NCI-H446 treated with DMSO at 0.1 percent for 48 hours (cell line): ENCODE measurements at regions not wholly inside any gene's neighbourhood (a gene's known extent, or its start where the extent isn't known, plus 50 kb on each side); places are given as distances from the start of the nearest gene placed in this dataset.

Source experiments
- DNase-seq: peaks from one replicate; lab custom pipeline; 2025; lab: John Stamatoyannopoulos, UW

DNA sequence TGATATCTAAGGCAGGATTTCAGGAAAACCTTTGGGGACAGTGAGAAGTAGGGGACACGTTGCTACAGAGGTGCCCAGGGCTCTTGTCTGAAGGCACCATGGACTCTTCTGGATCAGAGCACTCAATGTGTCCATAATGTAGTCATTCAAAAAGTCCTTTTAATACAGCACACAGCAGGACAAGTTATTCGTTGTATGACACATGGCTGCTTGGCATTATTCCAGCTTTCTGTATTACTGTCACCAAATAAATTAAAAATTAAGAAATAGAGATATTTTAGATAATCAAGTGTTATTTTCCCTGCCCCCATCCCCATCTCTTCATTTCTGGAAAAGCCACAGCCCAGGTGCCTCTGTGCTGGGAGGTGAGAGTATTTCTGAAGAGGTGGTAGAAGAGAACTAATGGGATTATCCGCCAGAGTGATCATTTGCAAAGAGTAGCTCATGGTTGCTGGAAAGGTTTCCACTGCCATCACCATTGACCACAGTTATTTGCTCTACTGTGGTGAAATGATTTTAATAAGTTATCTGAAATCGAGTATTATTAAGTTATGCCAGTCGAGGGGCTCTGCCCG, 83.0 kb downstream of the CXCL12 start:
- DNase-seq, result peak; percentile 34

DNA sequence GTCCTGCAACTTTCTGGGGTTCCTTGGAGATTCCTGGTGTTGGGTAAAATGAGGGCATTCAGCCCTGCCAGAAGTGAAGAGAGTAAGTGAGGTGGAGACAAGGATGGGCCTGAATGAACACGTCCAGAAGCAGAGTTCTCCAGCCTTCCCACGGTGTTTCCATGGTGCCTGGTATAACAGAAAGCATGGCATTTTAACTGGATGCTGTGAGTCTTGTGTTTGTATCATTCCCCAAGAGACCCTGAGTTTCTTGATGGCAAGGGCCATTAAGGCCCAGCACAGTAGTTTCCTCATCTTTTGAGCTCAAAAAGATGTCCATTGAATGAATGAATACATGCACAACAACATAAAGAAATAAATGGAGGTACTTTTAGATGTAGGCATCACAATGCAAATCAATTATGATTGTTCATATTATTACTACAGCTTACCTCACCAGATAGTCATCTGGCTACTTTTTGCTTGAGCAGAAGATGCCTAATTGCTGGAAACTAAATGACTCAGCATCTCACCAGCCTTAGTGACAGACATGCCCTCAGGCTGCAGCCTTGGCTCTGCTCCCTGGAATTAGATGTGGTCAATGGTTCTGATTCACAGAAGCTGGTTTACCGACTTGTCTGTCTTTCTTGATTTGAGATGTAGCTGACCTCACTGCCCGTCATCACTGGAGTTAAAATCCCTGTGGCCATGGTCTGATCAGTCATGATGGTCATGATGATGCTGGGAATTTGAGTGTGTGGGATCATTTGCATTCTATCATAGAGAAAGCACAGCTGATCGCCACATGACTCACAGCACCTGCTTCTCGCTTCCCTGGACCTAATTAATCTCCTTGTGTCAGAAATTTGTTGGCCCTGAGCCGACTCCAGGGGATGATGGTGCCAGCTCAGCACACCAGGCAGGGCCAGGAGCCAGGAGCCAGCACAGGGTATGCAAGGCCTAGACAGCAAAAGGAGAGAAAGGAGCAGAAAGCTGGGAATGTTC, 83.9 kb downstream of the CXCL12 start:
- DNase-seq, result peak; percentile 89

DNA sequence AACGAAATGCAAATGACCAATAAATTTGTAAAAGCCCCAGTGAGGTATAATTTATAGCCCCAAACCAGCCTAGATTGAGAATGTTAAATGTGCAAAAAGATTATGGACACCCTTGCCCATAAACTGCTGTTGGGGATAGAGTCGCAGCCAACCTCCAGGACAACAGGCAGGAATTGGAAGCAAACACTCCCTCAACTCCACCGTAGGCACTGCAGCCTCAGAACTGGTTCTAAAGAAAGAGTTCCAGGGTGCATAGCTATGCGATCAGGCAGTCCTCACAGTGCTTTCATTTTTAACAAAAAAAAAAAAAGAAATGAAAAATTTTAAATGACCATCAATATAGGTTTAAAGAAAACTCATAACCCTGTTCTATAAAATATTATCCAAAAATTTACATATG, 86.2 kb downstream of the CXCL12 start:
- no peak for DNase-seq

DNA sequence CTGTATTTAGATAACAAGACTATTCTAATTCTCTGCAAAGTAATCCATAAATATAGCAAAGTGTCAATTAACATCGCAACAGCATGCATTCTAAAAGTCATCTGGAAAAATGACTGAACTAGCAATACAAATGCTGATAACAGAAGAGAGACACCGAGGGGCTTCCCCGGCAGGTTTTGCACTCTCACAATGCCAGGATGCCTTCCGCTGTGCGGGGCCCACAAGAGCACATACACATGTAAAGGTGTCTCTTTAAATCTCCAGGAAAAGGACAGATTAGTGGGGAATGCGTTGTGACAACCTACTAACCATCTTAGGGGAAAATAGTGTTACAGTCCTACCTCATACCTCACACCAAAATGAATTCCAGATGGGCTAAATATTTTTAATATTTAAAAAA, 86.9 kb downstream of the CXCL12 start:
- no peak for DNase-seq

DNA sequence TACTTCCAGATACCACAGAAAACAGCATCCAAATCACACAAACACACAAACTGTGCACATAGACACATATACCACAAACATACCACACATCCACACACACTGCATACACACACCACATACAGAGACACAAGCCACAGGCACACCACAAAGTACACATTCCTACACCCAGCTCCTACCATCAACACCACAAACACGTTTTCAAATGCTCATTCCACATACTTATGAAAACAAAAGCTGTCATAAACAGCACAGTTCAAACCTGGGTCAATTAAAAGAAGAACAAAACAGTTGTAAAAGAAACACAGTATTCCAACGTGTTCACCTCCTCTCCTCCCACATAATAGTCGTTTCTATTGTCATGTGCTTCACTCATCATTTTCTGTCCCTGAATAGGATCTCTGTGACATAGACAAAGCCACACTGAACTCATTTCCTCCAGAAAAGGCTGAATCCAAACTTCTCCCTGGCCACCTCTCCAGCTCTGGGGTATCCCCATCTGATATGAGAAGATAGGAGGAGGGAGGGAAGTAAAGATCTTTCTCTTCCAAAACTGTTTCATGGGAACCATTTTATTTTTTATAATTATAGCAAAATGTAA, 89.2 kb downstream of the CXCL12 start:
- DNase-seq, result no peak

DNA sequence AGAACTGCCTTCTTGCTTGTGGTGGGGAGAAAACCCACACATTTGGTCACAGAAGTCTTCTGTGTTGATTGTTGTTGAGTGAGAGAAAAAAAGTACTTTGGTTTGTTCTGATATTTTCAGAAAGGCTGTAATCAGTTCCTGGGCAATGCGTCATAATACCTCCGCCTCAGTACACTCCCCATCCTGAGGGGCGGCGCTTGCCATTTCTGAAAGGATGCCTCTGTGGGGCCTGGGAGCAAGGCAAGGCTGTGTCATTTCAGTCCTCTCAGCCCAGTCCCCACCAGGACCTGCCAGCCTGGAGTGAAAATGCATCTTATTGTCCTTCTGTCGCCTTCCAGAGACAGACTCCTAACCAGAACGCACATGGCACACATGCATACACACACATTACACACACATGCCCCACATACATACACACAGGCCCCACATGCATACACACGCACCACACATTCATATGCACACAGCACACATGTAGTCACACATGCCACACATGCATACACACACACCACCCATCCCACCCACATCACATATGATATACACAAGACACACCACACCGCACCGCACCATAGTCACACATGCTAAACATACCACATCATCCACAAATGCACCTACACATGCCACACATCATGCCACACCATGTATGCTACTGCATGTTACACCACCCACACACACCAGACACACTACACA, 90.0 kb downstream of the CXCL12 start:
- no peak for DNase-seq

DNA sequence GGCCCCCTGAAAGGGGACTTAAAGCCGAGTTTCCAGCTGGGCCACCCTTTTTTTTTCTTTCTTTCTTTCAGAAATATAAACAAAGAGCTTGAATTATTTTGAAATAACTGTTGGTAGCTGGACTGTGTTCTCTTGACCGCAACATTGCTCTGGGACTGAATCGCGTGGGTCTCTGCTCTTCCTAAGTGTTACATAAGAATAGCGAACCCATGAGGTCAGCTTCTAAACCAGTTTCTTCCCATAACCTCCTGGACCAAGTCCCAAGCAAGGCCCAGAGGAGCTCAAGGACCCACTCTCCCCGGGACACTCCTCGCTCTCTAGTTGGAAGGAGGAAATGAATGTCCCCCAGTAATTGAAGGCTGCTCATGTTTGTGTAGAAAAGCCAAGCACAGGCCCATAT, 91.1 kb downstream of the CXCL12 start:
- DNase-seq, result no peak

DNA sequence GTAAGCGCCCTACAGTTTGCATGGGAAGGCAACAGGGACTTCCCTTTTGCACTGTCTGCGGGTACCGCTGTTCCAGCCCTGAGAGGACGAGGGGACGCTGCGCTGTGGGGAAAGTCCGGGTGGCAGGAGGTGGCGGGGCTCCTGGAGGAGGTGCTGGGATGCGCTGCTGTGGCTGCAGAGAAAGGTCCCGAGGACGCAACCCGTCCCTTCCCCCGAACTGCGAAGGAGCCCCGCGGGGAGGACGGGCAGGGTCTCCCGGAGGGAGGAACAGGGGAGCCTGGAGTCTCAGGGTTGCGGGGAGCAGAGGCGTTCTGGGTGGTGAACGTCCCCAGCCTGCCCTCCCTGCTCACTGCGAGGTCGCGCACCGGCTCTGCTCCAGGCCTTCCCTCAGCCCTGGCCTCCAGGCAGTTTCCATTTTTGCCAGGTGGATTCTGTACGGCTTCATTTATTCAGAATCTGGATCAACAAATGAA, 91.6 kb downstream of the CXCL12 start:
- DNase-seq, result no peak

DNA sequence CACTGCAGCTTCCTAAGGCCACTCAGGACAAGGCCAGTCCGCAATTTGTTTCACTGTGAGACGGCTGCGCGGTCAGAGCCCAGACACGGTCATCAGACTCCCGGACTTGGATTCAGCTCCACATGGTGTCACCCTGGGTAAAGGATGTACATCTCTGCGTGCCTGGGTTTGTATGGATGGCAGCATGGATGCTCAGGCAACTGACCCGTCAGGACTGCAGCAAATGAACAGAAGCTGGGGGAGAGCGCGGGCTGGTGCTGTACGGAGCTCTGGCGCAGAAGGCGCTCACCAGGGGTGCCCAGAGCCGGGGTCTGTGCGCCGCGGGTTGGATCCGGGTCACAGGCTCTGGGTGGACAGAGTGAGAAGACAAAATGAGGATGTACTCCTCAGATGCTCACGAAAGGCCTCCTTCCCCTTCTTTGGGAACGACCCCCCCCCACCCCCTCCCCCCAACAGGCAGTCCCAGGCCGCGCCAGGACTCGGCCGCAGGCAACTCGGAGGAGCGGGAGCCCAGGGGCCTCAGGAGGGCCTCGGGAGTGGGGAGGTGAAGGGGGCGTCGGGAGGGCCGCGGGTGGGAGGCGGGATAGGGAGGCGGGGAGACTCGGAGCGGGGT, 92.4 kb downstream of the CXCL12 start:
- no peak for DNase-seq

DNA sequence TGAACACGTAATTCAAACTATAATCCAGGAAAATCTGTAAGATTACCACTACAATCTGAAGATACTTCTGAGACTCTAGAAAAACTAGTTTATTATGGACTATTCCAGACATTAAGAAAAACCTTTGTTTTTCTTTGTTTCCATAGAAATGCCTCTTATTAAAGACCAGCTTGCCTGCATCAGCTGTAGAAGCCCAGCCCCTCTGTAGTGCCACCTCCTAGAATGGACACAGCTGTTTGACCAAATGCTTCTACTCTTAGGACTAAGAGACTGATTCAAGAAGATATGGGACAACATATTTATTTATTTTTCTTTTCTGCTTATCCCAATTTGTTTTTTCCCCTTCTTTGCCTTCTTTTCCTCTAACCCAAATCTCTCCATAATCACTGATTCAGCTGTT, 93.8 kb downstream of the CXCL12 start:
- DNase-seq, result no peak

DNA sequence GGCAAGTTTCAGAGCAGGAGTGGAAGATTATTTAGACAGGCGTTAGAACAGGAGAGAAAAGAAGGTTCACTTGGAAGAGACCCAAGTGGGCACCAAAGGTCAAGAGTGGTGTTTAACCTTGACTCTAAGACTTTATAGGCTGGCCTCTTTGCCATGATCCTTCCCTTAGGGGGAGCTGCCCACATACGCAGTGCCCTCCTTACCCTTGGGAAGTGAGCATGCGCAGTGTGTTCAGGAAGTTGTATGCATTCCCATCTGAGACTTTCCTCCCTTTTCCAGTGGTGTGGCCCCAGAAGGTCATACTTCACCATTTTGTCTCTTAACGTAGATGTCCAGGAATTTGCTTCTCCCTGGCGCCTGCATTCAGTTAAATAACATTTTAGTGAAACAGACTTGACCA, 95.8 kb downstream of the CXCL12 start:
- no peak for DNase-seq

DNA sequence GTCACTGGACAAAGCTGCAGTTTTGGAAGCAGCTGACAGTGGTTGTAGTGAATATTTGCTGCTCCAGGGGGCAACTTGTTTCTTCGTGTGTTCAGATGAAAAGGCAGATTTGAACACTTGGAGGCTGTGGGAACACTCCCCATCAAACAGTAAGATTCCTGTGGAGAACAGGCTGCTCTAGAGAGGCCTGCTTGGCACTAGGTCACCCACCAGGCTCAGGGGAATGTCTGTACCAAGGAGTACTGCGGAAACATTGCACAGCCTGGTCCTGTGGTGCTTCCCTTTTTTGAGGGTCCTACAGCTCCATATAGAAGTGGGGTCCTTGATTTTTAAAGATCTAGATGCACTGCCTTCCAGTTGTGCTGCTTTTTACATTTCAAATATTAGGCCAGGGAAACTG, 97.5 kb downstream of the CXCL12 start:
- no peak for DNase-seq

DNA sequence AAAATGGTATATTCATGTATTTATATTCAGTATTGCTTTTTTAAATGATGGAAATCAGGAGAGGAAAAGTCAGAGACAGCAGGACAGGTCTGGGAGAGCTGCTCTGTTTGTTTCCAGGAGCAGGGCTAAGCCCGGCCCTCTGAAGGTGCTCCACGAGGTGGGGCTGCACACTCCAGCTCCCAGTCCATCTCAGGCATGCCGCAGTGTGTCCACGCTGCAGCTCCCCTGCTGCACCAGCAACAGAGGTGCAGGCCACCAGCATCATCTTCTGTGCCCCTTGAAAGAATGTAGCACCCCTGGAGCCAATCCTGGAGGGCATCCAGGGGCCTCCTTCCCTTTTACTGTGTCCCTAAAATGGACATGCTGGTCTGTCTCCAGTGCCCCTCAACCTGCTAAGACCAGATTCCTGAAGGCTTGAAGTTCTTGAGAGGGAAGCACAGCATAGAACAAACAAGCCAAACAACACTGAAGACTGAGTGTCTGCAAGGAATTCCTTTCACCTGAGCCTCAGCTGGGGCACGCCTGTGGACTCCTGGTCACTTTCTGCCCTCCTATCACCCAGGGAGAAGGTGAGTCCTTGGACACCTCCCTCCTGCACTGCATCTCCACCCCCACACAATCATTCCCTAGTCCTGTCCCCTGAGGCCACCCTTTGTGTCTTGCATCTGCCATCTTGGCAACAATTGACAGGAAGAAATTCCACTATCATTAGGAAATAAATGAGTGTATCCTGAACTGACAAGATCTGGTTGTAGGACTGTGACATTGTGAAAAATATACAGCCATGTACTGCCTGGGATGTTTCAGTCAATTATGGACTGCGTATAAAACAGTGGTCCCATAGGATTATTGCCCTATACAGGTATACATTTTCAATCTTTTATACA, 100.5 kb downstream of the CXCL12 start:
- DNase-seq, result no peak

DNA sequence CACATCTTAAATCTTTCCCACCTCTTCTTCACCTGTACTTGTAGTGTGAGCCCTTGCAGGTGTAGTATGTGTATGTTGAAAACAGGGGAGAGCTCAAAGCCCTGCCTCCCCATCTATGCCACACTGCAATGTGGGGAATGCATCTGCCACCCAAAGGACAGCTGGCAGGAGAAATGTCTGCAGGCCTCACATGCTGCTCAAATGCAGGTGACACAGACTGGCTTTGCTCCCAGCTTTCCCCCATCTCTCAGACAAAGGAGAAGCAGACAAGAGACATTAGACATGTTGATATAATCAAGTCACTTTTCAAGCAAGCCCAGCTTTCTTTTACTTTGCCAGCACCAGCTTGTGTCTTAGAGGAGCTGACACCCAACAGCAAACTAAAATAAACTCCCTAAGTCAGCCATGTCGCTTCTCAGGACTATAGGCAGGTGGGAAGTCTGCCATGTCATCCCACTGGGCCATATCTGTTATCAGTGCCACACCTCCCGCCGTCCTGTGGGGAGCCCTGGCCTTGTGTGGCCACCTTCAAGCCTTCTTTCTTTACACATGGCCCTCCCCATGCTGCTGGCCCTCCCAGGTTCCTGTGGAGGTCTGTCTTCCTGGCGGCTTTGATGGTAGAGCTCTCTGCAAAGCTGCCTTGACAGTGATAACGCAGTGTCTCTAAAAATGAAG, 102.1 kb downstream of the CXCL12 start:
- DNase-seq, result no peak

DNA sequence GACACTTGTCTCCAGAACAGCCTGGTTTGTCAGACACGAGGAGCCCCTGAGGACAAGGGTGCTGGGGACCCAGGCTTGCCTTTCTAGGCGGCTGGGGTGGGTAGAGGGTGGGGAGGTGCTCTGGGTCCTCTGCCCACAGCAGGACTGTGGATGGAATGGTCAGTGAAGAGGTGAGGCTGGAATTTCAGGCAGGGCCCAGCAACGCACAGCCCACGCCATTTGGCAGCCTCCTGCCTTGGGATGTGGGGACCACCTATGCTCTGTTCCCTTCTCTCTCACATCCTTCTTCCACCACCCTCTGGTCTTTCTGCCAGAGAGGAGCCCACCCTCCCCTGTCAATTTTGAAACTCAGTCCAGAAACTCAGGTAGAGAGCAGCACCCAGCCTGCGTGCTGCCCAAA, 103.2 kb downstream of the CXCL12 start:
- DNase-seq, result no peak

DNA sequence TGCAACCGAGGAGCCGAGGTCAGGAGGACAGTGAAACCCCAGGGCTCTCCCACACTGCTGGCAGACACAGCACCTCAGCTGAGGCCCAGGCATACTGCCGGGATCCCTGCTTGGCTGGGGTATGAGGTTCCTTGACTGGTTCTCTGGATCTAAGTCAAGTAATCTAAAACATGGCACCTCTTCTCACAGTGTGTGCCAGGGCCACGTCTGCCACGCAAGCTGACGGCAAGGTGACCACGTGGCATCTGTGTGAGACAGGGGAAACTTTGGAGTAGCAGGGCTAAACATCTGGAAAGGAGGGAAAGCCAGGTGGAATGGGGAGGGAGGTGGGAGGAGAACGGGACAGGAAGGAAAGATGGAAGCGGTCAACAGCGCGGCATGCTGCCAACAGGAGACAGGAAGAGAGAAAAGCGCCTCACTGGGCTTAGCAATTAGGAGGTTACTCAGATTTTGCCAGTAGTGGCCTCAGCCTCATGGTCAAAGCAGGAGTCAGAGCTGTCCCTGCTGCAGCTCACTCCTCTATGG, 103.7 kb downstream of the CXCL12 start:
- DNase-seq, result peak; percentile 19

DNA sequence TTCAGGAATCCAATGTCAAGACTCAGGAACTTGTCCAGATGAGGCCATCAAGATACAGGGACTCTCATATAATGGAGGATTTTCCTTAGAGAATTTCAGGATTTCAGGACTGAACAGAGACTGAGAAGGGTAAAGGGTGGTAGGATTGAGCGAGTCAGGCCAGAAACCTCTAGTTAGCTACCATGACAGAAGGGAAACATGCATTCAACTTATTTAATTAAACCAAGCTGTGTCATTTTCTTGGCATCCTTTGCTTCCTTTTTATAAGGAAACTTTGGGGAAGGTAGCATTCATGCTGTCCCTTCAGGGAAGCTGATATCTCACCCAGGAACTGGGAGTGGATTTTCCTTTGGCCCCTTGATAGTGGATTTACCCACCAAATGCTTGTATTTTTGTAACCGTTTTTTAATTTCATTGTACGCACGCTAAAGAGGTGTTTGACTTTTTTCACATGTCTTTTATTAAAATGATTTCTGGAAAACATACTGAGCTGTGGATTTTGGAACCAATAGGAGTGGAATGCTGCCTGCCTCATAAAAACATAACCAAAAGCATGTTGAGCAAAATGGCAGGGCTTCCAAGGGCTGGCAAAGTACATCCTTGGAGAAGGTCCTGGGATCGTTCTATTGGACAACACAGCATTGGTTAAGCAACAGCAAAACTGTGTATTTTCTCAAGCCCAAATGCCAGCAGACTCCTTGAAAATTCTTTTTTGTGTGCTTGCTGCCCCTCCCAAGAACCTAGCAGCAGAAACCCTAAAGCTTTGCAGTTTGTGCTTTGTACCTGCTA, 104.5 kb downstream of the CXCL12 start:
- DNase-seq, result no peak

DNA sequence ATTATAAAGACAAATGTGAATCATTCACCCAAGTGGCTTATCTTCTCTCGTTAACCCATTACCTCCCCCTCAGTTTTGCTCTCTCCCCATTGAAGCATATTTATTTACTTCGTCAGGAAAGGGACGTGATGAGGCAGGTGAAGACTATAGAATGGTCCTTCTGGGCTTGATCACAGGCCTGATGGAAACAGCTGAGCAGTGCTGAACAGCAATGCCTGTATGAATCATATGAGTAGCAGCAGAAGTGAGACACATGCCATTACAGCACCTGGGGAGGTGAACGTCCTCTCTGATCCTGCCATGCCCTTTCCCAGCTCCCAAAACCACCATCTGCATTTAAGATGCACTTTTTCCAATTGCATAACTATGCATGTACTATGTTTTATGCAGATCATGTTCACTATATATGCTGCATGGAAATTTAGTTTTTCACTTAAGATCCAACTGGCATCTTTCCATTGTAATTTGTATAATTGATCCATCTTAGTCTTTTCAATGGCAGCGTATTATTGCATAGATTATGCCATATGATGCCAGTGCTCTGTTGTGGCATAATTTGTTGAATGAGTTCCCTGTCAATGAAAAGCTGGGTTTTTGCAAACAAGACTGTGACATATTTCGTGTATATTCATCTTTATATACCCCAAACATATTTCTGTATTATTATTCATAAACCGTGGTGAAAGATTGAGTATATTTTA, 105.3 kb downstream of the CXCL12 start:
- DNase-seq, result no peak

DNA sequence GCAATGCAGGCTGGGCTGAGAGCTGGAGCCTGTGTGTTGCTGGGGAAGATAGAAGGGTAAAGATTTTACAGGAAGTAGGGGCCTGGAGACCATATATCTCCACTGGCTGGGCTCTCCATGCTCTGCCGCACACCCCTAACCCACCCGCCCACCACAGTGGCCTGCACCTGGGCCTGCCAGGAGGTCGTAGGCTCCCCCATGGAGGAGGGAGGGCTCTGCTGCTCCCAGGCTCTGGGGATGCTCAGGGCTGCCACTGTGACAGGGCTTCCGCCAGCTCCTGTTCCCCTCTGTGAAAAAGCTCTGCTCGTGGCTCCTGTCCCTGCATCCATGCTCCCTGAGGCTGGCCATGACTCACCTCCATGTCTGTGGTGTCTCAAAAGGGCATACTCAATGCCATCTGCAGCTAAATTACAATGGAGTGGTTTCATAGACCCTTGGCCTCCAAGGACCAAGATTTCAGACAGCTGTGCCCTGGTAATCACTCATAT, 106.0 kb downstream of the CXCL12 start:
- no peak for DNase-seq
